Kidney (tissue), 13 donors: ENCODE measurements at regions not wholly inside any gene's neighbourhood (a gene's known extent, or its start where the extent isn't known, plus 50 kb on each side); places are given as distances from the start of the nearest gene placed in this dataset.

ENCODE experiments used
- DNase-seq, 5 donors: peaks; one replicate each; pipeline ENCODE4 v3.0.0-alpha.2; 2013 to 2020
- FAIRE-seq: peaks from 2 replicates; lab custom pipeline; 2012; peaks lifted over from hg19 to GRCh38; lab: Jason Lieb, UNC
- H3K27ac ChIP-seq, 2 donors: one replicate each; pipeline ENCODE4 v1.7.0; 2013; ENCODE audit warnings: low read depth in 2 of 2, low read length in 2 of 2, inconsistent platforms in 1 of 2
- H3K27me3 ChIP-seq: one replicate; pipeline ENCODE4 v1.7.1; 2013; ENCODE audit warnings: low read length, inconsistent platforms; ENCODE audit not compliant: control insufficient read depth, insufficient read depth
- H3K36me3 ChIP-seq, 3 donors: one replicate each; pipeline versions ENCODE4 v1.7.0 to v1.7.1; 2013; ENCODE audit warnings: low read length in 3 of 3, control low read depth in 1 of 3, inconsistent platforms in 1 of 3; ENCODE audit not compliant: insufficient read depth in 3 of 3, control insufficient read depth in 2 of 3
- H3K4me1 ChIP-seq, 3 donors: one replicate each; pipeline versions ENCODE4 v1.7.0 to v1.7.1; 2013; ENCODE audit warnings: low read length in 3 of 3, inconsistent platforms in 1 of 3, low read depth in 1 of 3; ENCODE audit not compliant: control insufficient read depth in 2 of 3, insufficient read depth in 2 of 3
- H3K4me3 ChIP-seq, 3 donors: one replicate each; pipeline versions ENCODE4 v1.7.0 to v1.8.1; 2013; ENCODE audit warnings: low read length in 3 of 3, control low read depth in 1 of 3, inconsistent platforms in 1 of 3
- H3K9ac ChIP-seq, 3 donors: one replicate each; pipeline versions ENCODE4 v1.7.0 to v1.7.1; 2013; ENCODE audit warnings: low read length in 3 of 3, control low read depth in 1 of 3, inconsistent platforms in 1 of 3
- H3K9me3 ChIP-seq, 3 donors: one replicate each; pipeline versions ENCODE4 v1.7.0 to v1.7.1; 2013; ENCODE audit warnings: low read length in 3 of 3, control low read depth in 1 of 3, inconsistent platforms in 1 of 3; ENCODE audit not compliant: control insufficient read depth in 2 of 3, insufficient read depth in 1 of 3
- intact Hi-C: fragments of 100-400 bp; cut with DNase I; formaldehyde crosslinking; loops from one replicate; pipeline ENCODE4 v1.11.1; 2022
- TF ChIP-seq, protein P1 (sequence below): IDR thresholded peaks from 3 replicates; pipeline ENCODE4 v1.5.1; 2012; ENCODE audit warnings: mild to moderate bottlenecking, moderate library complexity, borderline replicate concordance; ENCODE audit not compliant: insufficient read depth; ENCODE audit errors: extremely low read depth
- donor health status: control.
- donor health status: control.
- donor health status: control.
- donor health status: control.
- donor health status: control.
- donor health status: DM: yes; HTN: yes; CAD: no.
- donor health status: Normal renal cell carcinoma (clear cell type).

DNA sequence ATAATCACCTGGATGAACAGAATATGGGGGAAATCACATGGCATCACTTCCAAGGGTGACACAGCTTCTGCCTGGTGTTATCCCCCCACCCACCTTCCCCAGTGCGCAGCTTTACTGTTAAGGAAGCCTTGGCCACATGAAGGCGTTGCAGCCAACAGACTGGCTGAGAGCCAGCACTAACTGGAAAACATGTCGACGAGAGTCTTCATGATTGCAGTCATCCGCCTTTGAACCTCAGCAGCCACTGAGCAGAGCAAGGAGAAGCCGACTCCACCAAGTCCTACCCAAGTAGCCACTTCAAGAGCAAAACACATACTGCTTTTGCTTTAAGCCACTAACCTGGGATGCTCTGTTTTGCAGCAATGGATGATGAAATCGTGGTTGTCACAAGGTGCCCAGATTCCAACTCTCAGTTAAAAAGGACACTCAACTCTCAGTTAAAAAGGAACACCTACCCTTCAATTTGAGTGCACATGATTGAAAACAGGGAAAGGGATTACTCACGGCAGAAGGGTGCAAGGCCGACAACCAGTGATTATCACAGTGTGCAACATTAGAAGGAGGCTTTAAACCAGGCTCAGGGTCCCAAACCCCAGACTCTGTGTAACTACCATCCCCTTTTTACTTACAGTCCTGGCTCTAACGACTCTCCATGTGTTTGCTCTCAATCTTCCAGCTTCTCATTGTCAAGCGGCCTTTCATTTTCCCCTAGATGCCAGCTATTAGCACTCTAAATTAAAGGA lies 149.1 kb downstream of the KLF12 start:
- FAIRE-seq (no peak), DNase-seq (no peak)
- intact Hi-C loops, result no loop called here

DNA sequence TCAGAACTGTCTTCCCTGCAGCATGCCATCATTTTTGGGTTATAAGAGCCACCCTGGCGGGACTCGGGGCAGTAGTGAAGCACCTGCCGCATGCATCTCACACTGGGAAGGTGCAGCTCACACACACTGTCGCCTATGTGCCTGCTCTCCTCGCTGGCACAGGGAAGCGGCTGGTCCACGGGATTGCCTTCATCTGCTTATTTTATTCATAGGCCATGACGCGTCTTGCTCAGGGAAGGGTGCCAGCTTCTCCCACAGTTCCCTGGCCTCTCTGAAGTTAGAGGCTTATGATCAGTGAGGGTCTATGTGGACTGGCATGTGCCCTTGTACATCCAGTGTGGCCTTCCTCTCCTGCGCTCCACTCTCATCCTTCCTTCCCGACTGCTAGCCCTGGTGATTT lies 150.0 kb downstream of the KLF12 start:
- no peaks in the 10 kb centered on the region for H3K4me1 ChIP-seq
- FAIRE-seq (no peak), DNase-seq (no peak)
- no peaks in the 10 kb centered on the region for H3K9me3 ChIP-seq
- TF ChIP-seq, protein P1, sequence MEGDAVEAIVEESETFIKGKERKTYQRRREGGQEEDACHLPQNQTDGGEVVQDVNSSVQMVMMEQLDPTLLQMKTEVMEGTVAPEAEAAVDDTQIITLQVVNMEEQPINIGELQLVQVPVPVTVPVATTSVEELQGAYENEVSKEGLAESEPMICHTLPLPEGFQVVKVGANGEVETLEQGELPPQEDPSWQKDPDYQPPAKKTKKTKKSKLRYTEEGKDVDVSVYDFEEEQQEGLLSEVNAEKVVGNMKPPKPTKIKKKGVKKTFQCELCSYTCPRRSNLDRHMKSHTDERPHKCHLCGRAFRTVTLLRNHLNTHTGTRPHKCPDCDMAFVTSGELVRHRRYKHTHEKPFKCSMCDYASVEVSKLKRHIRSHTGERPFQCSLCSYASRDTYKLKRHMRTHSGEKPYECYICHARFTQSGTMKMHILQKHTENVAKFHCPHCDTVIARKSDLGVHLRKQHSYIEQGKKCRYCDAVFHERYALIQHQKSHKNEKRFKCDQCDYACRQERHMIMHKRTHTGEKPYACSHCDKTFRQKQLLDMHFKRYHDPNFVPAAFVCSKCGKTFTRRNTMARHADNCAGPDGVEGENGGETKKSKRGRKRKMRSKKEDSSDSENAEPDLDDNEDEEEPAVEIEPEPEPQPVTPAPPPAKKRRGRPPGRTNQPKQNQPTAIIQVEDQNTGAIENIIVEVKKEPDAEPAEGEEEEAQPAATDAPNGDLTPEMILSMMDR, result no peak
- no peaks in the 10 kb centered on the region for H3K27me3 ChIP-seq
- no peak overlapping the region for H3K27ac ChIP-seq
- intact Hi-C loops, result no loop called here
- no peaks in the 10 kb centered on the region for H3K36me3 ChIP-seq
- no peak overlapping the region for H3K9ac ChIP-seq
- no peak overlapping the region for H3K4me3 ChIP-seq

More for the DNA sequence above, 149.1 kb downstream of the KLF12 start:
- Histone ChIP-seq H3K27ac (no peak overlapping the region), H3K9me3 (no peaks in the 10 kb centered on the region), H3K27me3 (no peaks in the 10 kb centered on the region), H3K4me3 (no peak overlapping the region), H3K4me1 (no peaks in the 10 kb centered on the region), H3K36me3 (no peaks in the 10 kb centered on the region), H3K9ac (no peak overlapping the region)
- TF ChIP-seq, protein P1, result no peak

DNA sequence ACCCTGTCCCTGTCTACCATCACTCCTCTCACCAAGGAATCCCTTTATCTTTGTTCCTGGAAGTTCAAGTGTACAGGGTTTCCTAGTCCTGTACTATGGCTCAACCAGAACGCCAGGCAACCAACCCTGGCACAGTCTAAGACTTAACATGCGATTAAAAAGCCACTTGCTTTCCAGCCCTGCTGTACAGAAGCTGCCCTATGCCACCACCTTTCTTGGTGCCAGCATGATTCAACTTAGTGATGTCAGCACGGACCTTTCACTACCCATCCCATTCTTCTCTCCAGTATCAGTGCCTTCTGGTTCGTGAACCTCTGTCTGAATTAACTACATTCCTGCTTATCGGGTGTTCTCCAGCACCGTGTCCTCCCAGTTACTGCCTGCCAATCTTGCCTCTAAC lies 151.1 kb downstream of the KLF12 start:
- intact Hi-C loops, result no loop called here
- Histone ChIP-seq H3K27me3 (no peaks in the 10 kb centered on the region), H3K4me3 (no peak overlapping the region), H3K36me3 (no peaks in the 10 kb centered on the region), H3K9me3 (no peaks in the 10 kb centered on the region), H3K4me1 (no peaks in the 10 kb centered on the region), H3K27ac (no peak overlapping the region), H3K9ac (no peak overlapping the region)
- TF ChIP-seq, protein P1, result no peak
- DNase-seq, result no peak
- FAIRE-seq, result no peak
